Choroid plexus epithelial cell (primary cell): ENCODE measurements at regions not wholly inside any gene's neighbourhood (a gene's known extent, or its start where the extent isn't known, plus 50 kb on each side); places are given as distances from the start of the nearest gene placed in this dataset.

Source experiments
- DNase-seq: peaks from one replicate; pipeline ENCODE4 v3.0.0-alpha.2; 2010; ENCODE audit warnings: low read depth
- H3K4me3 ChIP-seq: 2 replicates; pipeline ENCODE4 v1.5.1; 2011; ENCODE audit warnings: low read depth, mild to moderate bottlenecking, control low read depth, low read length, moderate library complexity
- CTCF ChIP-seq: conservative IDR thresholded peaks from 2 replicates; pipeline ENCODE4 v1.5.1; 2011; ENCODE audit warnings: low read depth, mild to moderate bottlenecking, control low read depth, inconsistent platforms, low read length, moderate library complexity

GRCh38 chr2:216769626-216770025 lies 74.3 kb upstream of the IGFBP5 start:
- DNase-seq = no peak
- no peak for TF ChIP-seq CTCF
- H3K4me3 ChIP-seq = no peak overlapping the region

GRCh38 chr2:216768908-216769411 lies 73.6 kb upstream of the IGFBP5 start:
- no peak overlapping the region for H3K4me3 ChIP-seq
- no peak for DNase-seq
- no peak for TF ChIP-seq CTCF

- no peak for DNase-seq
- TF ChIP-seq CTCF = no peak
- H3K4me3 ChIP-seq = no peak overlapping the region
Observed at GRCh38 chr2:216765761-216766262, 70.5 kb upstream of the IGFBP5 start.

- no peak for TF ChIP-seq CTCF
- no peak overlapping the region for H3K4me3 ChIP-seq
- DNase-seq = no peak
Observed at GRCh38 chr2:216763396-216763795, 68.0 kb upstream of the IGFBP5 start.

- DNase-seq = no peak
- H3K4me3 ChIP-seq = no peak overlapping the region
- no peak for TF ChIP-seq CTCF
Observed at GRCh38 chr2:216761809-216762208, 66.5 kb upstream of the IGFBP5 start.

- DNase-seq = no peak
- no peak overlapping the region for H3K4me3 ChIP-seq
- no peak for TF ChIP-seq CTCF
Observed at GRCh38 chr2:216761133-216761532, 65.8 kb upstream of the IGFBP5 start.
